GM12874 (cell line): ENCODE measurements at regions not wholly inside any gene's neighbourhood (a gene's known extent, or its start where the extent isn't known, plus 50 kb on each side); places are given as distances from the start of the nearest gene placed in this dataset.
A peak's percentile ranks its signal among the peaks of the same experiment; 100 is the strongest.

ENCODE experiments used
- TF ChIP-seq, protein P1 (sequence below): IDR thresholded peaks from 2 replicates; pipeline ENCODE4 v1.5.1; 2011; ENCODE audit warnings: low read depth, mild to moderate bottlenecking, control low read depth, low read length, moderate library complexity; ENCODE audit not compliant: insufficient read depth

DNA sequence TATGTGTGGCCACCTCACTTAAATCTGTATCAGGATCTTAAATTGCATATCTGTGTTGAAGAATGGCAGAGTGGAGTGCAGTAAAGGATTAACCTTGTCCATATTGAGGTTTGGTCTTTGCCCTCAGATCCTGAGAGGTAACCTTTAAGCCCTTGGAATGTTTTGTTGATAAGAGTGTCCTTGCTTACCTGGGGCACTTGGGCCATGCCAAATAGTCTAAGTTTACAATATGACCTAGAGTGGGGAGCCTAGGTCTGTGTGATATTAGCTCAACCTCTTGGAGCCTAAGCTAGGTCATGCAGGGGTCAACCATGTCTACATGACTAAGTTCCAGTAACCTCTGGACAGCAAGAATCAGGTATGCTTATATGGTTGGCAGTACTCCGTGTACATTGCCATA is 792.5 kb downstream of the DIAPH3 start:
- TF ChIP-seq, protein P1, sequence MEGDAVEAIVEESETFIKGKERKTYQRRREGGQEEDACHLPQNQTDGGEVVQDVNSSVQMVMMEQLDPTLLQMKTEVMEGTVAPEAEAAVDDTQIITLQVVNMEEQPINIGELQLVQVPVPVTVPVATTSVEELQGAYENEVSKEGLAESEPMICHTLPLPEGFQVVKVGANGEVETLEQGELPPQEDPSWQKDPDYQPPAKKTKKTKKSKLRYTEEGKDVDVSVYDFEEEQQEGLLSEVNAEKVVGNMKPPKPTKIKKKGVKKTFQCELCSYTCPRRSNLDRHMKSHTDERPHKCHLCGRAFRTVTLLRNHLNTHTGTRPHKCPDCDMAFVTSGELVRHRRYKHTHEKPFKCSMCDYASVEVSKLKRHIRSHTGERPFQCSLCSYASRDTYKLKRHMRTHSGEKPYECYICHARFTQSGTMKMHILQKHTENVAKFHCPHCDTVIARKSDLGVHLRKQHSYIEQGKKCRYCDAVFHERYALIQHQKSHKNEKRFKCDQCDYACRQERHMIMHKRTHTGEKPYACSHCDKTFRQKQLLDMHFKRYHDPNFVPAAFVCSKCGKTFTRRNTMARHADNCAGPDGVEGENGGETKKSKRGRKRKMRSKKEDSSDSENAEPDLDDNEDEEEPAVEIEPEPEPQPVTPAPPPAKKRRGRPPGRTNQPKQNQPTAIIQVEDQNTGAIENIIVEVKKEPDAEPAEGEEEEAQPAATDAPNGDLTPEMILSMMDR = no peak

GRCh38 chr13:59373341-59373740 is 790.4 kb downstream of the DIAPH3 start:
- TF ChIP-seq, protein P1 = no peak

GRCh38 chr13:59374691-59375090 is 789.0 kb downstream of the DIAPH3 start:
- TF ChIP-seq, protein P1 = no peak

DNA sequence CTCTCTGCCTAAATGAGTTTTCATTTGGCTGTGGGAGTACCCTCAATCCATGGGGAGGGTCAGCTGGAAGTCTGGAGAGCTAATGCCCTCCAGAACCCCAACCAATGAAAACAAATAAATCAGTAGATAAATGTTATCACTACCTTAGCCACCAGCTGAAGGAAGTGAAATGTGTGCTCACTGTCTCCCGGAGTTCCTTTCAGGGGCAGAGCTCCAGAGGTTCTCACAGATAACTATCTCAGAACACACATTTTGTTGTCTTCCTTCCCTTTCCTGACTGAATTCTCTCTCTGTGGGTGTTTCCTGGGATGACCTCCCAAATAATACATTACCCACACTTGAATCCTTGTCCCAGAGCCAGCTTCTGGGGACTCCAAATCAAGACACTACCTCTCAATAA is 779.6 kb downstream of the DIAPH3 start:
- TF ChIP-seq, protein P1 = no peak

DNA sequence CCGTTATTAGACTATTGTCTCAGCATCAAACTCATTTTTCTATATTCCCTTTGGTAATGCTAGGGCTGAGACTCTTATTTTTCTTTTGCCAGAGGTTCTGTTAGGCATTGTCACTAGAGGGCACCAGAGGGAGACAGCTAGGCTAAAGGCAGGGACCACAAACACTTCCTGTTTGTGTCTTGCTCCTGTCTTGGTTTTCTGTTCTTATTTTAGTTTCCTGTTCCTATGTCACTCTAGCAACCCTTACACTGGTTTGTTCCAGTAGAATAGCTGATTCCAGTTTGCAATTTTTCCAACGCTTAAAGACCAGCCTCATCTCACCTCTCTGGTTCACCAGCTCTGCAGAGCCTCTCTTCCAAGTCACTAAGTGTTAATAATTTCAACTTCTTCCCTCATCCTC is 772.0 kb downstream of the DIAPH3 start:
- TF ChIP-seq, protein P1 = peak; percentile 76

DNA sequence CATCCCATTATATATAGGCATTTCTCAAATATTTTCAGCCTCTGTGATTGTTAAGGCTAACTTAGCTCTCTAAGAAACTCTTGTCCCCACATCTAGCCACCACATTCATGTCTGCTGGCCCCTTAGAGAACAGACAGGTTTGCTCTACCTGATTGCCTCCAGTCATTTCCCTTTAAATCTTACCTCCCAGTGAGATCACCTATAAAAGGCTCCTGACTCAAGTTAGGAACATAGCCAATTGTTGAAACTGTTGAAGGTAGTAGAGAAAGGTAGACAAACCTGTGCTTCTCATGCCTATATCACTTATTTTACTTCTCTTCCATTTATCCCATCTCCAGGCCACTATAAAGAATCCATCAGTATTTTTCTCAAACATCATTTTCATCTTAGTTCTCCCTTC is 771.4 kb downstream of the DIAPH3 start:
- TF ChIP-seq, protein P1 = no peak

DNA sequence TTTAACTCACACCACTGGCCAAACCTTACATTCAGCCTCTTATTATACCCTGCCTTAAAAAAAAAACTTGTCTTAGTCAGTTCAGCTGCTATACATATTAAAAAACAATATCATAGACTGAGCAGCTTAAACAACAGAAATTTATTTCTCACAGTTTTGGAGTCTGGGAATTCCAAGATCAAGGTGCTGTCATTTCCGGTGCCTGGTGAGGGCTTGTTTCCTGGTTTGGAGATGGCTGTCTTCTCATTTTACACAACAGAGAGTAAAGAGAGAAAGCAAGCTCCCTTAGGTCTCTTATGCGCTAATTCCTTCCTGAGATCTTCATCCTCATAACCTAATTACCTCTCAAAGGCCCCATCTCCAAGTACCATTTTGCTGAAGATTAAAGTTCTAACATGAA is 769.2 kb downstream of the DIAPH3 start:
- TF ChIP-seq, protein P1 = no peak

GRCh38 chr13:59398127-59398526 is 765.6 kb downstream of the DIAPH3 start:
- TF ChIP-seq, protein P1 = no peak
